HCT116 (cell line): ENCODE measurements at regions not wholly inside any gene's neighbourhood (a gene's known extent, or its start where the extent isn't known, plus 50 kb on each side); places are given as distances from the start of the nearest gene placed in this dataset.

Experiments
- ATAC-seq: fragments of 200-7000 bp; cut with Tn5 transposase; 2 replicates; pipeline ENCODE4 v1.9.1; 2020; ENCODE audit warnings: mild to moderate bottlenecking, moderate library complexity
- BruUV-seq: library from RNA; stranded (reverse); fragments of 400-500 nt; replicated peaks from 2 replicates; lab custom pipeline; 2021; lab: Mats Ljungman, UMichigan
- CTCF ChIA-PET: fragments of 300-600 bp; sonication (Branson Sonifier 250); formaldehyde crosslinking; loops from one replicate; lab custom pipeline; 2021; ENCODE audit warnings: antibody characterized with exemption; lab: Charles Lee
- POLR2A ChIA-PET: fragments of 300-600, 350-600 bp; sonication (Branson Sonifier 250); formaldehyde crosslinking; loops from one replicate; lab custom pipeline; 2021; ENCODE audit warnings: antibody characterized with exemption; lab: Charles Lee
- RAD21 ChIA-PET, 2 experiments: fragments of 300-600 bp; sonication (Branson Sonifier 250); formaldehyde crosslinking; loops; one replicate each; lab custom pipeline; 2023; ENCODE audit warnings: low total read pairs in 2 of 2; ENCODE audit not compliant: uncharacterized antibody in 2 of 2, unreplicated experiment in 2 of 2, low non-redundant PET in 1 of 2; lab: Charles Lee
- DNase-seq: peaks from one replicate; pipeline ENCODE4 v3.0.0-alpha.2; 2010; ENCODE audit warnings: low read depth, low spot score
- H2AFZ ChIP-seq: fragments of 200-600 bp; shearing (Covaris generic), sonication (generic); 2 replicates; pipeline ENCODE4 v1.6.1; 2017; ENCODE audit warnings: low read depth, mixed run types, mixed read lengths, antibody characterized with exemption, low read length; ENCODE audit not compliant: poor library complexity, severe bottlenecking
- H3K27ac ChIP-seq: 2 replicates; pipeline ENCODE4 v1.5.1; 2012; ENCODE audit warnings: low read depth, low read length
- H3K27me3 ChIP-seq: fragments of 200-600 bp; sonication (generic); 2 replicates; pipeline ENCODE4 v1.6.1; 2016; ENCODE audit warnings: mixed run types, low read length, mixed read lengths; ENCODE audit not compliant: insufficient read depth
- H3K36me3 ChIP-seq, 2 experiments: fragments of 200-500 bp in 1 of 2; fragments of 200-600 bp in 1 of 2; sonication (Bioruptor generic) in 1 of 2; sonication (generic) in 1 of 2; 2 replicates each; pipeline versions ENCODE4 v1.5.1 to v1.6.1; 2014 to 2016; ENCODE audit warnings: low read length in 2 of 2, inconsistent platforms in 1 of 2, mixed read lengths in 1 of 2, mixed run types in 1 of 2; ENCODE audit not compliant: insufficient read depth in 2 of 2, control insufficient read depth in 1 of 2
- H3K4me1 ChIP-seq, 2 experiments: fragments of 200-600 bp in 1 of 2; sonication (generic) in 1 of 2; 2 replicates each; pipeline versions ENCODE4 v1.5.1 to v1.6.1; 2012 to 2017; ENCODE audit warnings: low read length in 2 of 2, inconsistent platforms in 1 of 2, mild to moderate bottlenecking in 1 of 2, mixed read lengths in 1 of 2, mixed run types in 1 of 2, moderate library complexity in 1 of 2; ENCODE audit not compliant: insufficient read depth in 2 of 2, control insufficient read depth in 1 of 2
- H3K4me2 ChIP-seq: fragments of 200-600 bp; sonication (generic); 2 replicates; pipeline ENCODE4 v1.6.1; 2017; ENCODE audit warnings: mixed run types, low read length, mixed read lengths
- H3K4me3 ChIP-seq, 2 experiments: fragments of 200-600 bp in 1 of 2; sonication (generic) in 1 of 2; replicated peaks in 1 of 2; 2 replicates each; pipeline ENCODE4 v1.5.1; 2011 to 2016; ENCODE audit warnings: low read length in 2 of 2, control low read depth in 1 of 2, low read depth in 1 of 2, mild to moderate bottlenecking in 1 of 2, mixed read lengths in 1 of 2, mixed run types in 1 of 2
- H3K79me2 ChIP-seq: fragments of 200-600 bp; sonication (generic); 2 replicates; pipeline ENCODE4 v1.6.1; 2017; ENCODE audit warnings: mild to moderate bottlenecking, mixed run types, low read length, moderate library complexity, mixed read lengths; ENCODE audit not compliant: insufficient read depth
- H3K9ac ChIP-seq: fragments of 200-600 bp; sonication (generic); 2 replicates; pipeline ENCODE4 v1.6.1; 2016; ENCODE audit warnings: low read length, mixed read lengths
- H3K9me2 ChIP-seq: fragments of 200-600 bp; sonication (generic), shearing (Covaris generic); 2 replicates; pipeline ENCODE4 v1.6.1; 2017; ENCODE audit warnings: mixed run types, mild to moderate bottlenecking, moderate library complexity; ENCODE audit not compliant: insufficient read depth
- H3K9me3 ChIP-seq, 2 experiments: fragments of 200-500 bp in 1 of 2; fragments of 200-600 bp in 1 of 2; sonication (Bioruptor generic) in 1 of 2; sonication (generic) in 1 of 2; 2 replicates each; pipeline ENCODE4 v1.6.1; 2014 to 2017; ENCODE audit warnings: low read length in 2 of 2, mixed read lengths in 2 of 2, inconsistent platforms in 1 of 2, low read depth in 1 of 2, mild to moderate bottlenecking in 1 of 2, mixed run types in 1 of 2, moderate library complexity in 1 of 2; ENCODE audit not compliant: control insufficient read depth in 1 of 2, insufficient read depth in 1 of 2
- H4K20me1 ChIP-seq: fragments of 200-600 bp; sonication (generic), shearing (Covaris generic); 2 replicates; pipeline ENCODE4 v1.6.1; 2017; ENCODE audit warnings: mixed run types, mild to moderate bottlenecking, moderate library complexity; ENCODE audit not compliant: insufficient read depth
- CBX3 ChIP-seq: IDR thresholded peaks from 2 replicates; pipeline ENCODE4 v1.6.1; 2012; ENCODE audit warnings: low read depth
- CEBPB ChIP-seq: IDR thresholded peaks from 2 replicates; pipeline ENCODE4 v1.6.1; 2012; ENCODE audit warnings: low read depth
- CTCF ChIP-seq, 3 experiments: fragments of 200-600 bp in 1 of 3; sonication (generic) in 1 of 3; IDR thresholded peaks in 2 of 3; conservative IDR thresholded peaks in 1 of 3; 2 replicates each; pipeline ENCODE4 v1.5.1; 2012 to 2017; ENCODE audit warnings: low read depth in 2 of 3, low read length in 2 of 3, antibody characterized with exemption in 1 of 3, borderline replicate concordance in 1 of 3, control low read depth in 1 of 3, mild to moderate bottlenecking in 1 of 3, mixed read lengths in 1 of 3, mixed run types in 1 of 3, moderate library complexity in 1 of 3; ENCODE audit not compliant: insufficient read depth in 1 of 3
- EZH2phosphoT487 ChIP-seq: fragments of 200-600 bp; IDR thresholded peaks from 2 replicates; pipeline ENCODE4 v1.6.1; 2018; ENCODE audit warnings: antibody characterized with exemption, borderline replicate concordance
- FOSL1 ChIP-seq: IDR thresholded peaks from 2 replicates; pipeline ENCODE4 v1.6.1; 2012; ENCODE audit warnings: low read depth
- JUND ChIP-seq: IDR thresholded peaks from 2 replicates; pipeline ENCODE4 v1.6.1; 2012
- POLR2A ChIP-seq: IDR thresholded peaks from 2 replicates; pipeline ENCODE4 v1.7.0; 2011; ENCODE audit warnings: borderline replicate concordance; ENCODE audit not compliant: insufficient read depth, insufficient read length; ENCODE audit errors: extremely low read depth
- RAD21 ChIP-seq: IDR thresholded peaks from 2 replicates; pipeline ENCODE4 v1.6.1; 2012; ENCODE audit warnings: low read depth, mild to moderate bottlenecking
- SIN3A ChIP-seq: IDR thresholded peaks from 2 replicates; pipeline ENCODE4 v1.6.1; 2012; ENCODE audit warnings: low read depth
- SP1 ChIP-seq: IDR thresholded peaks from 2 replicates; pipeline ENCODE4 v1.6.1; 2012; ENCODE audit warnings: low read depth
- SRF ChIP-seq: IDR thresholded peaks from 2 replicates; pipeline ENCODE4 v1.6.1; 2012; ENCODE audit warnings: low read depth
- TCF7L2 ChIP-seq: IDR thresholded peaks from 2 replicates; pipeline ENCODE4 v1.7.0; 2011; ENCODE audit warnings: borderline replicate concordance, inconsistent platforms; ENCODE audit not compliant: insufficient read depth, insufficient read length; ENCODE audit errors: extremely low read depth
- YY1 ChIP-seq: IDR thresholded peaks from 2 replicates; pipeline ENCODE4 v1.6.1; 2011; ENCODE audit warnings: low read length, low read depth, moderate library complexity, mild to moderate bottlenecking; ENCODE audit not compliant: insufficient replicate concordance; ENCODE audit errors: extremely low read depth
- ZFX ChIP-seq: fragments of 450-650 bp; IDR thresholded peaks from 2 replicates; pipeline ENCODE4 v1.6.1; 2017
- intact Hi-C: fragments of 100-400 bp; cut with micrococcal nuclease; formaldehyde crosslinking; loops from 2 replicates; pipeline ENCODE4 v1.10.0; 2022
- TF ChIP-seq, protein P1 (sequence below): IDR thresholded peaks from 2 replicates; pipeline ENCODE4 v1.6.1; 2011; ENCODE audit warnings: mild to moderate bottlenecking, low read length, moderate library complexity; ENCODE audit not compliant: insufficient replicate concordance; ENCODE audit errors: extremely low read depth

GRCh38 chr17:11140501-11140900 is 100.5 kb upstream of the SHISA6 start (continued):
- TF ChIP-seq TCF7L2: no peak
- no peak for TF ChIP-seq EZH2phosphoT487
- no peak for TF ChIP-seq POLR2A
- no peak for TF ChIP-seq RAD21
- TF ChIP-seq FOSL1: no peak
- TF ChIP-seq, protein P1, sequence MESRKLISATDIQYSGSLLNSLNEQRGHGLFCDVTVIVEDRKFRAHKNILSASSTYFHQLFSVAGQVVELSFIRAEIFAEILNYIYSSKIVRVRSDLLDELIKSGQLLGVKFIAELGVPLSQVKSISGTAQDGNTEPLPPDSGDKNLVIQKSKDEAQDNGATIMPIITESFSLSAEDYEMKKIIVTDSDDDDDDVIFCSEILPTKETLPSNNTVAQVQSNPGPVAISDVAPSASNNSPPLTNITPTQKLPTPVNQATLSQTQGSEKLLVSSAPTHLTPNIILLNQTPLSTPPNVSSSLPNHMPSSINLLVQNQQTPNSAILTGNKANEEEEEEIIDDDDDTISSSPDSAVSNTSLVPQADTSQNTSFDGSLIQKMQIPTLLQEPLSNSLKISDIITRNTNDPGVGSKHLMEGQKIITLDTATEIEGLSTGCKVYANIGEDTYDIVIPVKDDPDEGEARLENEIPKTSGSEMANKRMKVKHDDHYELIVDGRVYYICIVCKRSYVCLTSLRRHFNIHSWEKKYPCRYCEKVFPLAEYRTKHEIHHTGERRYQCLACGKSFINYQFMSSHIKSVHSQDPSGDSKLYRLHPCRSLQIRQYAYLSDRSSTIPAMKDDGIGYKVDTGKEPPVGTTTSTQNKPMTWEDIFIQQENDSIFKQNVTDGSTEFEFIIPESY: no peak

DNA sequence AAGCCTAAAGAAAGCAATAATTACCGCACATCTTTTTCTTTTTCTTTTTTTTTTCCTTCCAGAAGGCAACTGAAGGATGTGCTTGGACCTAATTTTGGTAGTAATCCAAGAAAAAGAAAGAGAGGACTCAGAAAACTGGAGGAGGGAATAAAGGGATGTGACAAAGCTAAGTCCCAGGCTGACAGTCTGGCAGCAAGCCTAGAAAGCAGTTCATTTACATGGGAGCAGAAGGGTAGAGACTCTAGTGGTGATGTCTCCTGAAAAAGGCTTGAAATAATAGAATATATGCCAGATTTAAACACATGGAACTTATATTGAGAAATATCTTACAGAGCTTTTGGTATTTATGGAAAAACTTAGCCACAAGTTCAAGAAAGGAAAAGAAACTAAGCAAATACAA is 101.0 kb upstream of the SHISA6 start:
- POLR2A ChIA-PET: no interaction called here
- DNase-seq (no peak), ATAC-seq (no peak)
- RAD21 ChIA-PET: no interaction called here
- no peaks in the 10 kb centered on the region for H3K27me3 ChIP-seq
- no peaks in the 10 kb centered on the region for H3K9me2 ChIP-seq
- TF ChIP-seq FOSL1 (no peak), RAD21 (no peak), POLR2A (no peak), CEBPB (no peak), ZFX (no peak), SIN3A (no peak), JUND (no peak), CTCF (IDR thresholded peaks at IDR 0.05 in 2 of 3, conservative IDR thresholded peaks at IDR 0.05 in 1 of 3; ENCODE audit: borderline replicate concordance in 1 of 3, insufficient read depth in 1 of 3, low read depth in 2 of 3, low read length in 2 of 3) (no peak), SP1 (no peak), SRF (no peak), YY1 (no peak), EZH2phosphoT487 (no peak), CBX3 (no peak)
- TF ChIP-seq, protein P1: no peak
- no peaks in the 10 kb centered on the region for H3K4me1 ChIP-seq
- CTCF ChIA-PET: no interaction called here
- no peak overlapping the region for H3K9ac ChIP-seq
- no peaks in the 10 kb centered on the region for H4K20me1 ChIP-seq
- no peak overlapping the region for H3K4me2 ChIP-seq
- intact Hi-C loops: loop anchor here (5.0 kb wide), 1 partner anchor 263 kb away; no protein-coding TSS in a partner anchor
- no peak overlapping the region for H3K4me3 ChIP-seq
- no TSS peak for BruUV-seq
- no peaks in the 10 kb centered on the region for H3K79me2 ChIP-seq
- no peak overlapping the region for H2AFZ ChIP-seq
- H3K9me3 ChIP-seq: peaks cover 0 to 10% of the 10 kb centered on the region in 2 experiments; a peak in 2 of 4 replicates
- H3K36me3 ChIP-seq: no peaks in the 10 kb centered on the region
- no peak overlapping the region for H3K27ac ChIP-seq
